B cell (primary cell): ENCODE measurements at regions not wholly inside any gene's neighbourhood (a gene's known extent, or its start where the extent isn't known, plus 50 kb on each side); places are given as distances from the start of the nearest gene placed in this dataset.

ENCODE experiments used
- ATAC-seq: fragments of 200-7000 bp; cut with Tn5 transposase; one replicate; pipeline ENCODE4 v1.10.0; 2021; ENCODE audit warnings: low read depth, mild to moderate bottlenecking, moderate number of reproducible peaks, moderate library complexity
- CTCF ChIA-PET: fragments of 350-600 bp; sonication (Branson Sonifier 250); formaldehyde crosslinking; loops from one replicate; lab custom pipeline; 2021; ENCODE audit warnings: antibody characterized with exemption, inconsistent platforms; lab: Charles Lee
- POLR2A ChIA-PET: fragments of 350-600 bp; sonication (Branson Sonifier 250); formaldehyde crosslinking; loops from one replicate; lab custom pipeline; 2021; ENCODE audit warnings: antibody characterized with exemption; lab: Charles Lee
- DNase-seq: peaks from one replicate; pipeline ENCODE4 v3.0.0; 2013
- H2AFZ ChIP-seq: 2 replicates; pipeline ENCODE4 v1.6.1; 2012; ENCODE audit warnings: mild to moderate bottlenecking, low read depth, low read length; ENCODE audit not compliant: insufficient read depth, poor library complexity, severe bottlenecking
- H3K27ac ChIP-seq, 2 donors: 1 replicate in 1 of 2; 2 replicates in 1 of 2; pipeline ENCODE4 v1.5.1; 2012 to 2013; ENCODE audit warnings: low read length in 2 of 2, mild to moderate bottlenecking in 2 of 2, moderate library complexity in 1 of 2
- H3K27me3 ChIP-seq, 4 experiments: fragments of 200-600 bp in 1 of 4; sonication (generic) in 1 of 4; replicated peaks in 1 of 4; 1 replicate in 2 of 4; 2 replicates in 2 of 4; pipeline versions ENCODE4 v1.6.1 to v1.7.0; 2013 to 2016; ENCODE audit warnings: low read length in 3 of 4, mild to moderate bottlenecking in 2 of 4, mixed read lengths in 1 of 4, moderate library complexity in 1 of 4; ENCODE audit not compliant: insufficient read depth in 4 of 4, control insufficient read depth in 3 of 4; ENCODE audit errors: control extremely low read depth in 1 of 4
- H3K36me3 ChIP-seq, 2 experiments: replicated peaks in 1 of 2; 1 replicate in 1 of 2; 2 replicates in 1 of 2; pipeline versions ENCODE4 v1.6.1 to v1.7.1; 2013; ENCODE audit warnings: low read length in 1 of 2; ENCODE audit not compliant: insufficient read depth in 2 of 2, control insufficient read depth in 1 of 2; ENCODE audit errors: control extremely low read depth in 1 of 2, extremely low read depth in 1 of 2
- H3K4me1 ChIP-seq, 2 donors: fragments of 200-600 bp in 1 of 2; sonication (generic) in 1 of 2; 1 replicate in 1 of 2; 2 replicates in 1 of 2; pipeline versions ENCODE4 v1.5.1 to v1.6.1; 2013 to 2017; ENCODE audit warnings: low read length in 2 of 2; ENCODE audit not compliant: control insufficient read depth in 2 of 2, insufficient read depth in 2 of 2
- H3K4me2 ChIP-seq: replicated peaks from 2 replicates; pipeline ENCODE3; 2012; ENCODE audit warnings: mild to moderate bottlenecking, low read depth, low read length; ENCODE audit not compliant: poor library complexity, severe bottlenecking
- H3K4me3 ChIP-seq, 5 experiments: fragments of 200-600 bp in 1 of 5; sonication (generic) in 1 of 5; 1 replicate in 3 of 5; 2 replicates in 2 of 5; pipeline versions ENCODE4 v1.5.1 to v1.7.0; 2011 to 2016; ENCODE audit warnings: low read length in 4 of 5, mild to moderate bottlenecking in 4 of 5, low read depth in 2 of 5, control low read depth in 1 of 5, moderate library complexity in 1 of 5; ENCODE audit not compliant: insufficient read depth in 1 of 5; ENCODE audit errors: control extremely low read depth in 1 of 5, extremely low read depth in 1 of 5
- H3K79me2 ChIP-seq: fragments of 200-600 bp; sonication (generic); one replicate; pipeline ENCODE4 v1.6.0; 2016; ENCODE audit warnings: low read length; ENCODE audit not compliant: control insufficient read depth, insufficient read depth
- H3K9ac ChIP-seq: fragments of 200-600 bp; sonication (generic); 2 replicates; pipeline ENCODE4 v1.6.1; 2017; ENCODE audit warnings: mild to moderate bottlenecking, low read length, moderate library complexity
- H3K9me3 ChIP-seq, 3 donors: one replicate each; pipeline versions ENCODE4 v1.6.1 to v1.7.1; 2013; ENCODE audit warnings: low read length in 2 of 3; ENCODE audit not compliant: control insufficient read depth in 2 of 3, insufficient read depth in 1 of 3; ENCODE audit errors: control extremely low read depth in 1 of 3
- H4K20me1 ChIP-seq: 2 replicates; pipeline ENCODE4 v1.6.0; 2012; ENCODE audit warnings: mild to moderate bottlenecking, low read length; ENCODE audit not compliant: insufficient read depth, control insufficient read depth, poor library complexity, severe bottlenecking
- H3K27ac Mint-ChIP-seq: one replicate; pipeline ENCODE4 v1.8.0; 2021; ENCODE audit warnings: mixed read lengths
- H3K27me3 Mint-ChIP-seq: one replicate; pipeline ENCODE4 v1.8.0; 2021; ENCODE audit warnings: mixed read lengths
- H3K4me1 Mint-ChIP-seq: one replicate; pipeline ENCODE4 v1.8.0; 2021; ENCODE audit warnings: mixed read lengths
- H3K4me3 Mint-ChIP-seq: one replicate; pipeline ENCODE4 v1.8.0; 2021; ENCODE audit warnings: mixed read lengths
- H3K9me3 Mint-ChIP-seq: one replicate; pipeline ENCODE4 v1.8.0; 2022; ENCODE audit warnings: mixed read lengths; ENCODE audit not compliant: insufficient read depth
- EZH2 ChIP-seq: IDR thresholded peaks from 2 replicates; pipeline ENCODE4 v1.6.1; 2012; ENCODE audit warnings: borderline replicate concordance, low read depth, mild to moderate bottlenecking, moderate library complexity, low read length; ENCODE audit not compliant: insufficient read depth, poor library complexity, severe bottlenecking
- WGBS: methylation state at CpG from one replicate; pipeline ENCODE4 v1.1.5; 2013; ENCODE audit warnings: missing lambda C conversion rate; ENCODE audit not compliant: insufficient coverage; 5-methylcytosine and 5-hydroxymethylcytosine counted together
- intact Hi-C: fragments of 100-400 bp; cut with micrococcal nuclease; formaldehyde crosslinking; loops from one replicate; pipeline ENCODE4 v1.10.0; 2022
- TF ChIP-seq, protein P1 (sequence below): fragments of 200-600 bp; IDR thresholded peaks from one replicate; pipeline ENCODE4 v1.8.0; 2022; ENCODE audit warnings: antibody characterized with exemption, mild to moderate bottlenecking

DNA sequence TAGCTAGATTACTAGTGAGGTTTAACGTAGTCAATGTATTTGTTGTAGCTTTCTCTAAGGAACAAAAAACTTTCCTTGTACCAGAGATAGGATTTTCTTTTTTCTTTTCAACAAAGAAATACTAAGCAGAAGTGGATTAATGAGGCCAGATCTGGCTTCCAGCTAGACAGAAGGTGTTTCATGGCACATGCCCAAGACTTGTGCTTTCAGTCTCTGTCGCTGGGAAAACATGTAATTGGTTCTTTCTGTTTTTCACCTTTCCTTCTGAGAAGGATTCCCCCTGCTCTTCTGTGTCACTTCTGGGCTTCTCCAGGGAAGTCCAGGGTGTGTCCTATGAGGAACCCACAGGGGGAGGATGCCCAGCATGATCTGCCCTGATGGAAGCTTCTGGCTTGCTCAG is 492.2 kb downstream of the CCSER2 start:
- Histone ChIP-seq H2AFZ (no peak overlapping the region), H3K4me2 (no peak overlapping the region), H4K20me1 (no peaks in the 10 kb centered on the region), H3K4me1 (no peaks in the 10 kb centered on the region), H3K9ac (no peak overlapping the region), H3K27me3 (peaks cover 0 to 4% (median 0%) of the 10 kb centered on the region in 4 experiments), H3K4me3 (no peak overlapping the region), H3K9me3 (peaks cover 0 to 8% (median 0%) of the 10 kb centered on the region in 3 donors), H3K79me2 (no peaks in the 10 kb centered on the region), H3K27ac (no peak overlapping the region), H3K36me3 (no peaks in the 10 kb centered on the region)
- no peak overlapping the region for H3K4me3 Mint-ChIP-seq
- no peaks in the 10 kb centered on the region for H3K9me3 Mint-ChIP-seq
- ATAC-seq: no peak
- no peak overlapping the region for H3K27ac Mint-ChIP-seq
- intact Hi-C loops: no loop called here
- ChIA-PET CTCF (no interaction called here), POLR2A (no interaction called here)
- no peaks in the 10 kb centered on the region for H3K4me1 Mint-ChIP-seq
- TF ChIP-seq EZH2: no peak
- TF ChIP-seq, protein P1, sequence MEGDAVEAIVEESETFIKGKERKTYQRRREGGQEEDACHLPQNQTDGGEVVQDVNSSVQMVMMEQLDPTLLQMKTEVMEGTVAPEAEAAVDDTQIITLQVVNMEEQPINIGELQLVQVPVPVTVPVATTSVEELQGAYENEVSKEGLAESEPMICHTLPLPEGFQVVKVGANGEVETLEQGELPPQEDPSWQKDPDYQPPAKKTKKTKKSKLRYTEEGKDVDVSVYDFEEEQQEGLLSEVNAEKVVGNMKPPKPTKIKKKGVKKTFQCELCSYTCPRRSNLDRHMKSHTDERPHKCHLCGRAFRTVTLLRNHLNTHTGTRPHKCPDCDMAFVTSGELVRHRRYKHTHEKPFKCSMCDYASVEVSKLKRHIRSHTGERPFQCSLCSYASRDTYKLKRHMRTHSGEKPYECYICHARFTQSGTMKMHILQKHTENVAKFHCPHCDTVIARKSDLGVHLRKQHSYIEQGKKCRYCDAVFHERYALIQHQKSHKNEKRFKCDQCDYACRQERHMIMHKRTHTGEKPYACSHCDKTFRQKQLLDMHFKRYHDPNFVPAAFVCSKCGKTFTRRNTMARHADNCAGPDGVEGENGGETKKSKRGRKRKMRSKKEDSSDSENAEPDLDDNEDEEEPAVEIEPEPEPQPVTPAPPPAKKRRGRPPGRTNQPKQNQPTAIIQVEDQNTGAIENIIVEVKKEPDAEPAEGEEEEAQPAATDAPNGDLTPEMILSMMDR: no peak
- DNase-seq: no peak
- WGBS: 60% methylated on average over 1 of the region's 2 CpGs
- peaks cover 12% of the 10 kb centered on the region for H3K27me3 Mint-ChIP-seq

DNA sequence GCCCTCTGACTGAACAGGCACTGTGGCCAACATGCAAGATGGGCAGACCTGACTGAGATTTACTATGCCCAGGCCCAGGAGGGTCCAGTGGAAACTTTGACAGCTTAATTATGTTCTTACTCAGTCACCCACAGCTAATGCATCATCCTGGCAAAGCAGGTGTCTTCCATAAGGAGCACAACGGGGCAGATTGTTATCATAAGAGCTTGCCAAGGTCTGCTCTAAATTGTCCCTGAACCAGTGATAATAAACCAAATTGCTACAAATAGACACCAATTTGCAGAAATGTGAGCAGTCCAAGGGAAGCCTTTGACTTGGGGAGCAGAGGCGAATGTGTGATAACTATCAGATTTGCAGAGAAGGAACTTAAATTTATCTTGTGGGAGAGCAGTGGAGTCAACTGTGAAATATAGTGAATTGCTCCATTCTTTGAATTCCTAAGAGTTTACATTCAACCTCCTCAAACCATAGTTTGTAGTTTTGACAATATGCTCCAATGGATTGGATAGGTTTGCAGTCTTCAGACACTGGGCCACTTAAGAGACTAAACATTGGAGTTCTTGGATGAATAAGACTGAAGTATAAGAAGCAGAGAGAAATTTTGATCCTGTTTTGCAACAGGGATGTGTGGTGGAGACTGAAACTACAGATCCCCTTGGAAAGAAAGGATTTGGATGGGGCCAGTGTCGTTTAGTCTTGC is 494.7 kb downstream of the CCSER2 start:
- no peak for TF ChIP-seq EZH2
- TF ChIP-seq, protein P1: no peak
- Histone ChIP-seq H2AFZ (no peak overlapping the region), H3K9me3 (peaks cover 0 to 8% (median 0%) of the 10 kb centered on the region in 3 donors), H3K36me3 (no peaks in the 10 kb centered on the region), H3K79me2 (no peaks in the 10 kb centered on the region), H3K4me2 (no peak overlapping the region), H3K27me3 (peaks cover 0 to 4% (median 0%) of the 10 kb centered on the region in 4 experiments), H3K9ac (no peak overlapping the region), H3K4me1 (no peaks in the 10 kb centered on the region), H4K20me1 (no peaks in the 10 kb centered on the region), H3K27ac (no peak overlapping the region), H3K4me3 (no peak overlapping the region)
- CTCF ChIA-PET: no interaction called here
- H3K4me3 Mint-ChIP-seq: no peak overlapping the region
- H3K27ac Mint-ChIP-seq: no peak overlapping the region
- ATAC-seq (no peak), DNase-seq (no peak)
- 74% methylated on average over 2 of the region's 3 CpGs for WGBS
- H3K27me3 Mint-ChIP-seq: peaks cover 9% of the 10 kb centered on the region
- POLR2A ChIA-PET: no interaction called here
- H3K9me3 Mint-ChIP-seq: no peaks in the 10 kb centered on the region
- intact Hi-C loops: no loop called here
- H3K4me1 Mint-ChIP-seq: no peaks in the 10 kb centered on the region
